ENCODE measurements at regions not wholly inside any gene's neighbourhood (a gene's known extent, or its start where the extent isn't known, plus 50 kb on each side); places are given as distances from the start of the nearest gene placed in this dataset.

- POLR2A ChIA-PET = no interaction called here
- TF ChIP-seq, protein P1, sequence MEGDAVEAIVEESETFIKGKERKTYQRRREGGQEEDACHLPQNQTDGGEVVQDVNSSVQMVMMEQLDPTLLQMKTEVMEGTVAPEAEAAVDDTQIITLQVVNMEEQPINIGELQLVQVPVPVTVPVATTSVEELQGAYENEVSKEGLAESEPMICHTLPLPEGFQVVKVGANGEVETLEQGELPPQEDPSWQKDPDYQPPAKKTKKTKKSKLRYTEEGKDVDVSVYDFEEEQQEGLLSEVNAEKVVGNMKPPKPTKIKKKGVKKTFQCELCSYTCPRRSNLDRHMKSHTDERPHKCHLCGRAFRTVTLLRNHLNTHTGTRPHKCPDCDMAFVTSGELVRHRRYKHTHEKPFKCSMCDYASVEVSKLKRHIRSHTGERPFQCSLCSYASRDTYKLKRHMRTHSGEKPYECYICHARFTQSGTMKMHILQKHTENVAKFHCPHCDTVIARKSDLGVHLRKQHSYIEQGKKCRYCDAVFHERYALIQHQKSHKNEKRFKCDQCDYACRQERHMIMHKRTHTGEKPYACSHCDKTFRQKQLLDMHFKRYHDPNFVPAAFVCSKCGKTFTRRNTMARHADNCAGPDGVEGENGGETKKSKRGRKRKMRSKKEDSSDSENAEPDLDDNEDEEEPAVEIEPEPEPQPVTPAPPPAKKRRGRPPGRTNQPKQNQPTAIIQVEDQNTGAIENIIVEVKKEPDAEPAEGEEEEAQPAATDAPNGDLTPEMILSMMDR (IDR thresholded peaks at IDR 0.05; ENCODE audit: low read depth, low read length) = peak; percentile 56
- no peak for DNase-seq (ENCODE audit: low read depth, low spot score)
These were observed 56.0 kb upstream of the DOCK9 start for GRCh38 chr13:99033814-99034213.

DNA sequence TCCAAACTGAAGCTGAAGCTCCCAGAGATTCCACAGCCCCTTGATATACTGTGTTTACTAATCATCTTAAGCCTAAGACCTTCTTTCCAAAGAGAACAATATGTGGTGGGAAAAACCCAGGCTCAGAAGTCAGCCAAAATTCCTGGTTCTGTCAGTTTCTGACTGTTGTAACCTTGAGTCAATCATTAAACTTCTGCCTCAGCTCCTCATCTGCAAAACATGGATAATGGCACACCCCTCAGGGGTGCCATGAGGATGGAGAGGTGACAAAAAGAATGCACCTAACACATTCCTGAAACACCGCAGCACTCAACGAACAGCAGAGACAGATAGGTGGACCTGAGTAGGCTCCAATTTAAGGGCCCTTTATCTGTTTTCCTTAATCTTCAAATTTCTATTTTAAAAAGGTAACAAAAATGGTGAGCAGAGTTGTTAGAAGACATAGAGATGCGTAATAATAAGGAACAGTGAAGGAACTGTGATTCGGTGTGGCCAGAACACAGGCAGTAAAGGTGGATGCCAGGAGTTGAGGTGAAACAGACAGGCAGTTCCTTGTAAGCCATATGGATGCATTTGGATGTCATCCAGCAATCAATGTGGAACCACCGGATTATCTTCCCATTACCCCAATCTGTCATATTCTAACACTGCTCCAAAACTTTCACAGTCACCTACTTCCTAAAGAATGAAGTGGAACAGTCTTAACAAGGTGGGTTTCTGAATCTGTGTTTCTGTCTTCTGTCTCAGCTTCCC is 56.6 kb upstream of the DOCK9 start:
- H3K27me3 ChIP-seq (ENCODE audit: control insufficient read depth, insufficient read depth, low read length) = no peaks in the 10 kb centered on the region
- no peak overlapping the region for H3K27ac ChIP-seq (ENCODE audit: low read depth, low read length)
- CTCF ChIA-PET = interaction anchor here (0.5 to 1.7 kb wide), 12 partner anchors 9 to 1453 kb away, joined by 3 to 14 read pairs (median 3); no protein-coding TSS in a partner anchor
- POLR2A ChIA-PET = no interaction called here
- DNase-seq (ENCODE audit: low read depth, low spot score) = no peak
- H3K4me3 ChIP-seq (ENCODE audit: low read depth, low read length) = no peak overlapping the region
- TF ChIP-seq, protein P1 (IDR thresholded peaks at IDR 0.05; ENCODE audit: low read depth, low read length) = no peak
- H3K9me3 ChIP-seq (ENCODE audit: control insufficient read depth, insufficient read depth, low read length) = no peaks in the 10 kb centered on the region

More at GRCh38 chr13:99033814-99034213, 56.0 kb upstream of the DOCK9 start:
- no peak overlapping the region for H3K27ac ChIP-seq (ENCODE audit: low read depth, low read length)
- no peak overlapping the region for H3K4me3 ChIP-seq (ENCODE audit: low read depth, low read length)
- CTCF ChIA-PET = interaction anchor here (0.5 to 1.7 kb wide), 11 partner anchors 9 to 1452 kb away, joined by 3 to 14 read pairs (median 3); no protein-coding TSS in a partner anchor
- no peaks in the 10 kb centered on the region for H3K27me3 ChIP-seq (ENCODE audit: control insufficient read depth, insufficient read depth, low read length)
- H3K9me3 ChIP-seq (ENCODE audit: control insufficient read depth, insufficient read depth, low read length) = peaks cover 3% of the 10 kb centered on the region; the same call in 1 of the 2 replicates

GRCh38 chr13:99035715-99036114 is 57.9 kb upstream of the DOCK9 start:
- Histone ChIP-seq H3K27me3 (ENCODE audit: control insufficient read depth, insufficient read depth, low read length) (no peaks in the 10 kb centered on the region), H3K4me3 (ENCODE audit: low read depth, low read length) (no peak overlapping the region), H3K27ac (ENCODE audit: low read depth, low read length) (no peak overlapping the region), H3K9me3 (ENCODE audit: control insufficient read depth, insufficient read depth, low read length) (no peaks in the 10 kb centered on the region)
- TF ChIP-seq, protein P1 (IDR thresholded peaks at IDR 0.05; ENCODE audit: low read depth, low read length) = no peak
- POLR2A ChIA-PET = no interaction called here
- no peak for DNase-seq (ENCODE audit: low read depth, low spot score)
- CTCF ChIA-PET = no interaction called here

DNA sequence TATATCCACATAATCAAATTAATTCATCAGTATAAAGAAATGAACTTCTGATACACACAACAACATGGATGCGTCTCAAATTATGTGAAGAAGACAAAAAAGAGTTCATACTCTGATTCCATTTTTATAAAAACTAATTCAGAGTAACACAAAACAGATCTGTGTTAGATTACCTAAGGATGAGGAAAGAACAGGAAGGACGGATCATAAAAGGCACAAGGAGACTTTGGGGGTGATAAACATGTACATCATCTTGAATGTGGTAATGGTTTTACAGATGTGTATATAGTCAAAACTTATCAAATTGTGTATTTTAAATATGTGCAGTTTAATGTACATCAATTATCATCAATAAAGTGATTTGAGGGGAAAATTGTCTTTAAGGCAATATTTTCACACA is 59.9 kb upstream of the DOCK9 start:
- H3K4me3 ChIP-seq (ENCODE audit: low read depth, low read length) = no peak overlapping the region
- H3K9me3 ChIP-seq (ENCODE audit: control insufficient read depth, insufficient read depth, low read length) = no peaks in the 10 kb centered on the region
- H3K27me3 ChIP-seq (ENCODE audit: control insufficient read depth, insufficient read depth, low read length) = no peaks in the 10 kb centered on the region
- ChIA-PET CTCF (interaction anchor here (1.2 kb wide), 1 partner anchor 198 kb away, joined by 3 read pairs; no protein-coding TSS in a partner anchor), POLR2A (no interaction called here)
- TF ChIP-seq, protein P1 (IDR thresholded peaks at IDR 0.05; ENCODE audit: low read depth, low read length) = no peak
- no peak for DNase-seq (ENCODE audit: low read depth, low spot score)
- no peak overlapping the region for H3K27ac ChIP-seq (ENCODE audit: low read depth, low read length)

DNA sequence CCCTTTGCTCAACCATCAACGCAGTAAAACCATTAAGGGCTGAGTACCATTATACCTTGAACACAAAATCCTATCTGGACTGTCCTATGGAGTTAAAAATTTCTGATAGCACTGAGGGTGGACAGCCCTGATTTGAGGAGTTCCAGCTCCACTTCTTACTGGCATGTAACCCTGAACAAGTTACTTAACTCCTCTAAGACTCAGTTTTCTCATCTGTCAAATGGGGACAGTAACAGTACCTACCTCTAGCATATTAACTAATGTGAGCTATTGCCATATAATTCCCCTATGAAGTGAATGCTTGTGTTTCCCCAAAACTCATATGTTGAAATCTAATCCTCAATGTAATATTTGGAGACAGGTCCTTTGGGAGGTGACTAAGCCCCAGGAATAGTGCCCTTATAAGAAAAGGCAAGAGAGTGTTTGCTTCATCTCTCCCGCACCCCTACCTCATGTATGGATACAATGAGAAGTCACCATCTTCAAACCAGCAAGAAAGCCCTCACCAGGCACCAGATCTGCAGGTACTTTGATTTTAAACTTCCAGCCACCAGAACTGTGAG is 61.9 kb upstream of the DOCK9 start:
- no peak for DNase-seq (ENCODE audit: low read depth, low spot score)
- H3K4me3 ChIP-seq (ENCODE audit: low read depth, low read length) = no peak overlapping the region
- CTCF ChIA-PET = interaction anchor here (1.4 kb wide), 1 partner anchor 200 kb away, joined by 4 read pairs; no protein-coding TSS in a partner anchor

More for the DNA sequence above, 61.9 kb upstream of the DOCK9 start:
- no peaks in the 10 kb centered on the region for H3K27me3 ChIP-seq (ENCODE audit: control insufficient read depth, insufficient read depth, low read length)
- no peak overlapping the region for H3K27ac ChIP-seq (ENCODE audit: low read depth, low read length)
- POLR2A ChIA-PET = no interaction called here
- TF ChIP-seq, protein P1 (IDR thresholded peaks at IDR 0.05; ENCODE audit: low read depth, low read length) = no peak
- H3K9me3 ChIP-seq (ENCODE audit: control insufficient read depth, insufficient read depth, low read length) = no peaks in the 10 kb centered on the region

Data from AG04450 (cell line).